ENCODE measurements at regions not wholly inside any gene's neighbourhood (a gene's known extent, or its start where the extent isn't known, plus 50 kb on each side); places are given as distances from the start of the nearest gene placed in this dataset.

DNA sequence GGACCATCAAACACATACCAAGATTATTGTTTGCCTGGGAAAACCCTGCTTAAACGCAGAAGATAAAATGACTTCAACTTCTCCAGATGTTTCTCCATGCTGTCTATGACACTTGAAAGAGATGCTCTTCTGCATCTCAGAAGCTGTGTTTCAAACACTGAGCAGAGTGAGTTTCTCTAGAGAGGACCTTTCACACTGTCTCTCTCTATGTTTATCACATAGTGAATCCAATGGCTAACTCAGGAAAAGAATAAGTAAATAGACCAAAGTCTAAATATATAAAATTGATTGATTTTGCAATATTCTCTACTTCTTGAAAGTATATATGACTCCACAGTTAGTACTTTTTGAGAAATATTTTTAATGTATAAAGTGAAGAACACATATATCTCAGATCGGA, 325.6 kb upstream of the USP15 start:
- TF ChIP-seq, protein P1, sequence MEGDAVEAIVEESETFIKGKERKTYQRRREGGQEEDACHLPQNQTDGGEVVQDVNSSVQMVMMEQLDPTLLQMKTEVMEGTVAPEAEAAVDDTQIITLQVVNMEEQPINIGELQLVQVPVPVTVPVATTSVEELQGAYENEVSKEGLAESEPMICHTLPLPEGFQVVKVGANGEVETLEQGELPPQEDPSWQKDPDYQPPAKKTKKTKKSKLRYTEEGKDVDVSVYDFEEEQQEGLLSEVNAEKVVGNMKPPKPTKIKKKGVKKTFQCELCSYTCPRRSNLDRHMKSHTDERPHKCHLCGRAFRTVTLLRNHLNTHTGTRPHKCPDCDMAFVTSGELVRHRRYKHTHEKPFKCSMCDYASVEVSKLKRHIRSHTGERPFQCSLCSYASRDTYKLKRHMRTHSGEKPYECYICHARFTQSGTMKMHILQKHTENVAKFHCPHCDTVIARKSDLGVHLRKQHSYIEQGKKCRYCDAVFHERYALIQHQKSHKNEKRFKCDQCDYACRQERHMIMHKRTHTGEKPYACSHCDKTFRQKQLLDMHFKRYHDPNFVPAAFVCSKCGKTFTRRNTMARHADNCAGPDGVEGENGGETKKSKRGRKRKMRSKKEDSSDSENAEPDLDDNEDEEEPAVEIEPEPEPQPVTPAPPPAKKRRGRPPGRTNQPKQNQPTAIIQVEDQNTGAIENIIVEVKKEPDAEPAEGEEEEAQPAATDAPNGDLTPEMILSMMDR (IDR thresholded peaks at IDR 0.05; ENCODE audit: insufficient read depth, low read length, poor library complexity, severe bottlenecking), result no peak
- no peak for TF ChIP-seq EZH2phosphoT487 (conservative IDR thresholded peaks at IDR 0.05; ENCODE audit: low read length)
